AML-193 (cell line): ENCODE measurements at regions not wholly inside any gene's neighbourhood (a gene's known extent, or its start where the extent isn't known, plus 50 kb on each side); places are given as distances from the start of the nearest gene placed in this dataset.
"Not testable (repeated sequence)": the region's sequence is repeated elsewhere in the genome, so short reads cannot be mapped to it uniquely, and the experiment has no call there.

ENCODE experiments used
- DNase-seq, 2 experiments: peaks; one replicate each; lab custom pipeline; 2025; lab: John Stamatoyannopoulos, UW

GRCh38 chr15:35209838-35210237, 124.7 kb upstream of the NANOGP8 start:
- DNase-seq, result no peak

- DNase-seq, result no peak
Observed at GRCh38 chr15:35208353-35208752, 123.3 kb upstream of the NANOGP8 start.

GRCh38 chr15:35206060-35206675, 121.1 kb upstream of the NANOGP8 start:
- DNase-seq, result peak; percentile 20 to 34

GRCh38 chr15:35198197-35198596, 113.1 kb upstream of the NANOGP8 start:
- no peak for DNase-seq

- DNase-seq, result no peak
Observed at GRCh38 chr15:35197754-35198153, 112.7 kb upstream of the NANOGP8 start.

- DNase-seq, result no peak
Observed at GRCh38 chr15:35197306-35197705, 112.2 kb upstream of the NANOGP8 start.

GRCh38 chr15:35196273-35196672, 111.2 kb upstream of the NANOGP8 start:
- no peak for DNase-seq

- DNase-seq, result no peak
Observed at GRCh38 chr15:35195649-35196048, 110.6 kb upstream of the NANOGP8 start.

- no peak for DNase-seq
Observed at GRCh38 chr15:35195031-35195430, 109.9 kb upstream of the NANOGP8 start.

GRCh38 chr15:35194296-35194695, 109.2 kb upstream of the NANOGP8 start:
- DNase-seq, result no peak

- no peak for DNase-seq
Observed at GRCh38 chr15:35191783-35192182, 106.7 kb upstream of the NANOGP8 start.

GRCh38 chr15:35186346-35186745, 101.3 kb upstream of the NANOGP8 start:
- no peak for DNase-seq

- DNase-seq, result no peak
Observed at GRCh38 chr15:35184646-35185045, 99.6 kb upstream of the NANOGP8 start.

GRCh38 chr15:35182841-35183479, 97.9 kb upstream of the NANOGP8 start:
- no peak for DNase-seq

- DNase-seq, result no peak
Observed at GRCh38 chr15:35181538-35181937, 96.4 kb upstream of the NANOGP8 start.

- no peak for DNase-seq
Observed at GRCh38 chr15:35179739-35180138, 94.6 kb upstream of the NANOGP8 start.

GRCh38 chr15:35178186-35178585, 93.1 kb upstream of the NANOGP8 start:
- not testable (repeated sequence) for DNase-seq

GRCh38 chr15:35174948-35175347, 89.9 kb upstream of the NANOGP8 start:
- DNase-seq, result no peak

- DNase-seq, result no peak
Observed at GRCh38 chr15:35173444-35174118, 88.5 kb upstream of the NANOGP8 start.

- no peak for DNase-seq
Observed at GRCh38 chr15:35170207-35170606, 85.1 kb upstream of the NANOGP8 start.

GRCh38 chr15:35168464-35168863, 83.4 kb upstream of the NANOGP8 start:
- no peak for DNase-seq

- no peak for DNase-seq
Observed at GRCh38 chr15:35167675-35168074, 82.6 kb upstream of the NANOGP8 start.

- DNase-seq, result no peak
Observed at GRCh38 chr15:35166730-35167359, 81.8 kb upstream of the NANOGP8 start.
